ENCODE measurements at regions not wholly inside any gene's neighbourhood (a gene's known extent, or its start where the extent isn't known, plus 50 kb on each side); places are given as distances from the start of the nearest gene placed in this dataset.

DNA sequence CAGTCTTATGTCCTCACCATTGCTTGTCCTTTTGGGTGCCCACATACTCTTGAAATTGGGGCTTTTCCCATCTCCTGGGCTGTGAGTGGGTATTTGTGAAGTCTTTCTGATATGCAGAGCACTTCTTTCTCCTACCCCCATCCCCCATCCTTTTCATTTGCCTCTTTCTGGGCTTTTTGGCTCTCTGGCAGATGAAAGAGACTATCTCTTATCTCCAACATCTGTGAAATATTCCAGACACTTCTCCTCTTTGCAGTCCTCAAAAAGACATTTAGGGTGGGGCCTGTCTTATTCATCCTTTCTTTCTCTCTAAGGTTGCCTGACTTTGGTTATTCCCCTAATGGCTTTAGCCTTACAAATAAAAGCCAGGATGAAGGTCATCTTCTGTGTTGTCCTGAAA lies 462.2 kb upstream of the MKI67 start:
- no peak for DNase-seq

DNA sequence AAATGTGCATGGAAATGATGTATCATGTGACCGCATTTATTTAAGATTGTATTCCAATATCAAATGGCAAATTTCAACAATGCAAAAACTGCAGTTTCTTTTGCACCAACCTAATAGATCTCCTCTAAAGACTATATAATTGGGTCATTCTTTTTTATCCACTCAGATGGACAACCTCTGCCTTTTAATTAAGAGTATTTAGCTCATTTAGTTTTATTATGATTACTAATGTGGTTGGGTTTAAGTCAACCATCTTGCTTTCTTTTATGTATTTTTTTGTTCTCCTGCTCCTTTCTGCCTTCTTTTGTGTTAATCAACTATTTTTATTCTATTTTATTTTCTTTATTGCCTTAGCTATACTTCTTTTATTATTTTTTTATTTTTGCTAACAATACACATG lies 468.5 kb upstream of the MKI67 start:
- DNase-seq = no peak

GRCh38 chr10:128596906-128597305 lies 470.7 kb upstream of the MKI67 start:
- no peak for DNase-seq

GRCh38 chr10:128599030-128599429 lies 472.8 kb upstream of the MKI67 start:
- no peak for DNase-seq

DNA sequence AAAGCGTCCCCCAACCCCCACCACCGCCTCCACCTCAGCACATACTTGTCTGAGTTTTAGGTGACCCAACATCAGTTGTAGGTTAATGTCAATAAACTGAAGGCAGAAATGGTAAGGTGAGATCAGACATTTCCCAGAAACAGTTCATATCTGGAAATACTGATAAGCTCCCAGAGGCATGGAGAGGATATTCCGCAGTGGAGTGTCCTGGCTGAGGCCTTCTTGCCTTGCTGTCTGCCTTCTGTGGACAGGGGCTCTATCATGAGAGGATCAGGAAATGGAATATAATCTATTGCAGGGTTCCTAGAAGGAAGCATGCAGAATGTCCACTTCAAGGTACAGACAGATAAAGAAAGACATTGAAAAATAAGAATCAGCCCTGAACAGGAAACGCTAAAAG lies 473.3 kb upstream of the MKI67 start:
- no peak for DNase-seq

DNA sequence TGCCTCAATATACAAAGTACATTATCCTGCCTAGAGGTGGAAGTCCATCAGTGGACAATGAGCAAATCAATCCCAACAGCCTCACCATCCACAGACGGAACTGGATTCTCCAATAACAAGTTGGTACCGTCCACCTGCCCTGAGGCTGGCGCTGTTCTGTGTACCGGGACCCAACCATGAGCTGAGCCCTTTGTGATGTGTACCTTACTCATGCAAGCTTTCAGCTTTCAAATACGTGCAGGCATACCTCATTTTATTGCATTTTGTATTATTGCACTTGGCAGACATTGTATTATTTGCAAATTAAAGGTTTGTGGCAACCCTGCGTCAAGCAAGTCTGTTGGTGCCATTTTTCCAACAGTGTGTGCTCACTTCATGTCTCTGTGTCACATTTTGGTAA lies 476.0 kb upstream of the MKI67 start:
- no peak for DNase-seq

DNA sequence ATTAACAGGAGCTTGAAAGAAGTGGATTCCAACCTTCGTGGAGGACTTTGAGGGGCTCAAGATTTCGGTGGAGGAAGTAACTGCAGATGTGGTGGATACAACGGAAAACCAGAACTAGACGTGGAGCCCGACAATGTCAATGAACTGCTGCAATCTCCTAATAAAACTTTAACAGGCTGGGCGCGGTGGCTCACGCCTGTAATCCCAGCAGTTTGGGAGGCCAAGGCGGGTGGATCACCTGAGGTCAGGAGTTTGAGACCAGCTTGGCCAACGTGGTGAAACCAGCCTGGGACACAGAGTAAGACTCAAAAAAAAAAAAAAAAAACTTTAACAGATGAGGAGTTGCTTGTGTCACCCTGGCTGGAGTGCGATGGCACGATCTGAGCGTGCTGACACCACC lies 477.8 kb upstream of the MKI67 start:
- DNase-seq = no peak

- DNase-seq = no peak
These were observed 479.0 kb upstream of the MKI67 start for GRCh38 chr10:128605180-128605579.

DNA sequence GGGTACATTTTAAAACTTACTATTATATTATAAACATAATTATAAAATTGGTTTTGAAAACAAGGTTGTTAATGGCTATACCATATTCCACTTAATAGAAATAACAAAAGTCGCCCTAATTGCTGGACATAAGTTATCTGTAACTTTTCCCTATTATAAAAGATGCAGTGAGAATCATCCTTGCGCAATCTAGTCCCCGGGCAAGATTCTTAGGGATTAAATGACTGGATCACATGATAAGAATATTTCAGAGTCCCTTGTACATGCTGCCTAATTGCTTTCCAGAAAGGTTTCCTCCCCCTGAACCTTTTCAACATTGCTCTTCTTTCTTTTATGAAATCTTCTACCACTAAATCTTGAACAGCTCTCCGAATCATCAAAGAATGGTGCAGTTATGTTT lies 479.8 kb upstream of the MKI67 start:
- DNase-seq = no peak

GRCh38 chr10:128608791-128609190 lies 482.6 kb upstream of the MKI67 start:
- DNase-seq = no peak

DNA sequence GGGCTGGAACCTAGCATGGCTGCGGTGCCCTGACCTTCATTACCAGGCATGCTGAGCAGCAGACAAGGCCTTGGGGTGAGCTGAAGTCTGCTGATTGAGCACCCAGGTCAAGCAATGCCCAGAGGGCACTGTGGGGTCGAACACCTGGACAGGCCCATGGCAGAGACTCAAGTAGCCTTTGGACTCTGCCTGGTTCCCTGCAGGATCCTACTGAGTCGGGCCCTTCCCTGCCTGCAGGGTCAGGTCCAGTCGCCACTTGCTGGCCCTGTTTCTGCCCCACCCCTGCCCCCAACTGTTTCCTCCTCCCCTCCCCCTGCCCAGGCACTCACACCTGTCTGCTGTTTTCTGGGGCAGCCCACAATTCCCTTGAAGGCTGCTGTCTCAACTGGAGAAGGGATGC lies 483.2 kb upstream of the MKI67 start:
- DNase-seq = no peak

GRCh38 chr10:128610113-128610512 lies 483.9 kb upstream of the MKI67 start:
- DNase-seq = no peak

DNA sequence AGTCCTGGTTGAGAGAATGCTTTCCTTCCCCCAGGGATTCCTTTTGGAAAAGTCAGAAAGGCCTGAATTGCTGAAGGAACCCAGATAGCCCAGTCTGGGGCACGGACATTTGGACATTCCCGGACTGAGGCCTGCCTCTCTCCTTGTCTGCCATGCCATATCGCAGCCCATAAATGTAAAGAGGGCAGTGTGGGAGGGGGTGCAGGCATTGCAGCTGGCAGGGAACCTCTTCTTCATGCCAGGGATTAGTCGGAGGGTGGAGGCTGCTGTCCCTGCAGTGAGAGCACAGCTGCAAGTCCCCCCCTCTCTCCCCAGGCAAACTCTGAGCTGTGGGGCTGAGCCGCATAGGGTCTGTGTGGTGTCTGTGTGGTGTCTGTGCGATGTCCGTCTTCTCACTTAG lies 486.0 kb upstream of the MKI67 start:
- DNase-seq = no peak

DNA sequence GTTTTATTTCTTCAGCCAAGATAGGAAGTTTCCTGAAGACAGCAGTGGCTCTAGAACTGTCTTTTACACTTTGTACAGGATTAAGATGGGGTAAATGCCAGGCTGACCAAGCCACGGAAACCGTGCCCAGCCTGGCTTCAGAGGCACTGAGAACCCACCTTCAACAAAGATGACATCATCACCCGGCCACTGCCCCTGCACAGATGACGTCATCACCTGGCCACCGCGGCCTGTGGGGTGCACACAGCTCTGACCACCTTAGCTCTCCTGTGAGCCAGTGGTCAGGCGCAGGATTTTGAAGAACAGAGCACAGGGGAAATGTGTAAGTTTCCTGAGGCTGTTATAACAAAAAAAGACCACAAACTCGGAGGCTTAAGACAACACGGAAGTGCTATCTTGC lies 486.4 kb upstream of the MKI67 start:
- no peak for DNase-seq

DNA sequence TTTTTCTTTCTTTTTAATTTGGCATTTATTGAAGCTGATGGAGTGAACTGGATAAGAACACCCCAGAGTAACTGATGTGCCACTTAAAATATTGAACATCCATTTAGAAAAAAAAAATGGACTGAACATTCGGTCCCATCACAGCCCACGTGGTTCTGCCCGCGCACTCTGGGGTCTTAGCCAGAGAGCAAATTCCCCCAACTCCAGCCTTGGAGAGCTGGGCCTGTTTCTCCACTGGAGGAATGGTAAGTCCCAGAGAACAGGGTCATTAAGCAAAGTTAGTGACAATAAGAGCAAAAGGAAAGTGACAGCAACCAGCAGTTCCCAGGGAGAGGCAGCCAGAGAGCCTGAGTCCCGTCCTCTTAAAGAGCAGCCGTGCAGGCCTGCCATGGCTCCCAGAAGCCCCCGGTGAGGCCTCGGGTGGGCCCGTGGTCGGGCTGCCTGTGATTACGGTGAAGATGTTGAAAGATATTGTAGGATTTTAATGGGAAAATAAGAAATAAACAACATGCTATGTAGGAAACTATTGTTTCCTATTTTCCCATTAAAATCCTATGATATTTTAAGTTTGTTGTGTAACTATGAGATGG lies 487.9 kb upstream of the MKI67 start:
- DNase-seq = no peak

GRCh38 chr10:128614802-128615553 lies 488.8 kb upstream of the MKI67 start:
- no peak for DNase-seq

GRCh38 chr10:128617532-128617931 lies 491.3 kb upstream of the MKI67 start:
- DNase-seq = no peak

GRCh38 chr10:128622706-128623105 lies 496.5 kb upstream of the MKI67 start:
- DNase-seq = no peak

GRCh38 chr10:128623776-128624175 lies 497.6 kb upstream of the MKI67 start:
- DNase-seq = no peak

DNA sequence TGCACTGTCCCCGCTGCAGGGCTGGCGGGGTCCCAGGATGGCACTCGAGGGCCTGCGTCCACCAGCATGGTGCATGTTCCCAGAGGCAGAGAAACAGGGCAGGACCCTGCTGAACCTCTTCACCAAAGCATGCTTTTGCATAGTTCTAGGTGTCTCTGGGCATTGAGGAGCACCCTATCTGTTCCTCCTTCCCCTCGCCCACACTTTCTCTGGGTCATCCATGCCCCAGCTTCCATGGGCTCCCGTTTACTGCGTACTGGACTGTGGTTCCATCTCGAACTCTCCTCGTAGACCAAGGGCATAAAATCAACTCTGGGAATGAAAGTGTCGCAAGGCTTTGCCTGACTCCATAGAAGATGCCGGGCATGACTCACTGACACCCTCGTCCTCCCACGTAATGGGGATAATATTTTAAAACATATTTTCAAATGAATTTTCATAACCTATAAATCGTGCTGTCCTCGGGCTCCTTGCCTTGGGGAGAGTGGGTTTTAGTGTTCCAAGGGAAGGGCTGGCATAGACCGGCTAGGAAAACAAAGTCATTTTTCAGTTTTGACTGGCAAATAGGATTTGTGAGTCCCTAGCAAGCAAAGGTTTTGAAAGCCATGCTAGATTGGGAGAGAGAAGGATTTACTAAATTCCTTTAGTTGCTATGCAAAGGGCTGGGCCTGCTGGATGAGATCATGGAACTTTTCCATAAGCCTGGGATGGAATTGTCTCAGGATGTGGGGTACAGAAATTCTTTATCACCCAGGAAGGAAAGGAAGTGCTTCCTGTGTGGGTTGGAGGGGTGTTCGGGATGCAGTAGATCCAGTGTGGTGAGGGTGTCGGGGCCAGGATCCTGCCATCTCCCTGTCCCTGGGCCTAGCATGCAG lies 498.7 kb upstream of the MKI67 start:
- no peak for DNase-seq

DNA sequence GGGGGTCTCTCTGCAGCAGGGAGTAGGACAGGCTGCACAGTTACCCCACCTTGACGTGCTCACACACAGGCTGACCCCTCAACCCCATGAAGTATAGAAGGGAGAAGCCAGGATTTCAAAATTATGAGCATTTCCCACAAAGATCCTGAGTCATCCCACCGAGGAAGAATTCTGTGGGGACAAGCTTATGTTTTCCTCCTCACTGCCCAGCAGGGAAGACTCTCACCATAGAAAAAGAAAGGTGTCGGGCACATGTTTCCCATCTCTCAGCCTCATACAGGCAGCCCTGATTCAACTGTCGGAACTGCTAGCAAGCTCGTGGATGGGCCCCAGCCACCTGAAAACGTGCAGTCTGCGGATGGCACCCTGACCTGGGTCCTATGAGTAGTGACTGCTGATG lies 499.7 kb upstream of the MKI67 start:
- DNase-seq = no peak

GRCh38 chr10:128626397-128627000 lies 500.3 kb upstream of the MKI67 start:
- no peak for DNase-seq

DNA sequence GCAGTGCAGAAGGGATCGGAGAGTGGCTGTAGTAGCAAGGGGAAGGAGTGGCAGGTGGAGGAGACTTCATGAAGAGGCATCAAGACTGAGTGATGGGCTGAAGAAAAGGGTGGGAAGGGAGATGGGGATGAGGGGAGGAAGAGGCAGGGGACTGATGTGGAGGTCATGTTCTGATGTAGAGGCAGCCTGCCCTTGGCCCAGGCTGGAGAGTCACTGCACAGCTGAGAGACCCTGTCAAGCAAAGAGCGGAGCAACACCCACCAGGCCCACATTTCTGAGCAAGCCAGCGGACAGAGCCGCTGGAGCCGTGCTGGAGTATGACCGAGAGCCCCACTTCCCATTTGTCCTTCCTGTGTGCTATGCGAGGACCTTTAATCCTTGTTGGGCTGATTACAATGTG lies 501.6 kb upstream of the MKI67 start:
- DNase-seq = no peak

- no peak for DNase-seq
These were observed 502.0 kb upstream of the MKI67 start for GRCh38 chr10:128628252-128628651.
